Ascending aorta (tissue), 2 donors: ENCODE measurements at regions not wholly inside any gene's neighbourhood (a gene's known extent, or its start where the extent isn't known, plus 50 kb on each side); places are given as distances from the start of the nearest gene placed in this dataset.

Source experiments
- DNase-seq, 2 donors: peaks; one replicate each; pipeline ENCODE4 v3.0.0-alpha.2; 2019; ENCODE audit warnings: low spot score in 2 of 2
- H3K27ac ChIP-seq, 2 donors: fragments of 200-600 bp; sonication (generic); one replicate each; pipeline ENCODE4 v1.5.1; 2016 to 2017; ENCODE audit warnings: mild to moderate bottlenecking in 1 of 2
- H3K27me3 ChIP-seq: fragments of 200-600 bp; sonication (generic); one replicate; pipeline ENCODE4 v1.5.1; 2017
- H3K36me3 ChIP-seq, 2 donors: fragments of 200-600 bp; sonication (generic); one replicate each; pipeline ENCODE4 v1.5.1; 2016
- H3K4me1 ChIP-seq, 2 donors: fragments of 200-600 bp; sonication (generic); one replicate each; pipeline ENCODE4 v1.5.1; 2016 to 2017; ENCODE audit warnings: mild to moderate bottlenecking in 1 of 2
- H3K4me3 ChIP-seq, 2 donors: fragments of 200-600 bp; sonication (generic); one replicate each; pipeline ENCODE4 v1.5.1; 2016 to 2017; ENCODE audit warnings: mild to moderate bottlenecking in 1 of 2
- H3K9me3 ChIP-seq, 2 donors: fragments of 200-600 bp; sonication (generic); one replicate each; pipeline ENCODE4 v1.5.1; 2016
- CTCF ChIP-seq, 3 experiments: fragments of 200-600 bp in 2 of 3; fragments of 450-650 bp in 1 of 3; sonication (generic) in 2 of 3; IDR thresholded peaks; one replicate each; pipeline ENCODE4 v1.5.1; 2016 to 2019; ENCODE audit warnings: antibody characterized with exemption in 3 of 3, mild to moderate bottlenecking in 1 of 3, moderate library complexity in 1 of 3
- intact Hi-C: fragments of 100-400 bp; cut with DNase I; formaldehyde crosslinking; loops from one replicate; pipeline ENCODE4 v1.15.1; 2023

DNA sequence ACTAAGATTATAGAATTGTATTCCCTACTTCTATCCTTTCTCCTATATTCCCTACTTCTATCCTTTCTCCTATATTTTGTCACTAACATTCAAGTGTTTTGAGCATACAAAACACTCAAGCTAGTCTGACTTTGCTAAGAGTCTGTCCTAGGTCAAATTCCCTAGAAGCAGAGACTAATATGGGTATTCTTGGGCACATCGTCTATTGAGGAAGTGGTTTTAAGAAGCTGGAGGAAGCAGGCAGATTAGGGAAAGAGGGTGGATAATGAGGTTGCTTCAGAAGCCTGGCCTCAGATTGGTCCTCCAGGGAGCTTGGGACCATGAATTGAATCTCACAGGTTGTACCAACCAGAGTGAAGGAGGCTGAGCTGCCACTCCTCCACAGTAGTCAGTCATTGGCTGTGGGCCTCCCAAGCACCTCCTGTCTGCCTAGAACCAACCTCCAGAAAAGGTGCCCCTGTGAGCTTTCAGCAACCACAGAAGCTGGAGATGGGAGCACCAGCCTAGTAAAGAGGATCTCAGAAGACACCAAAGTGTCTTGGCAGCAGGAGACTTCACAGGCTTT is 295.9 kb upstream of the PHF14 start:
- DNase-seq: no peak
- Histone ChIP-seq H3K4me3 (no peak overlapping the region), H3K27me3 (no peaks in the 10 kb centered on the region), H3K9me3 (no peaks in the 10 kb centered on the region), H3K4me1 (no peaks in the 10 kb centered on the region), H3K27ac (no peak overlapping the region), H3K36me3 (no peaks in the 10 kb centered on the region)
- intact Hi-C loops: no loop called here
- no peak for TF ChIP-seq CTCF (IDR thresholded peaks at IDR 0.05)

- Histone ChIP-seq H3K36me3 (no peaks in the 10 kb centered on the region), H3K4me3 (no peak overlapping the region), H3K27me3 (no peaks in the 10 kb centered on the region), H3K9me3 (no peaks in the 10 kb centered on the region), H3K4me1 (no peaks in the 10 kb centered on the region), H3K27ac (no peak overlapping the region)
- DNase-seq: no peak
- TF ChIP-seq CTCF (IDR thresholded peaks at IDR 0.05): no peak
- intact Hi-C loops: no loop called here
Measured at GRCh38 chr7:10684606-10685005, 289.1 kb upstream of the PHF14 start.

DNA sequence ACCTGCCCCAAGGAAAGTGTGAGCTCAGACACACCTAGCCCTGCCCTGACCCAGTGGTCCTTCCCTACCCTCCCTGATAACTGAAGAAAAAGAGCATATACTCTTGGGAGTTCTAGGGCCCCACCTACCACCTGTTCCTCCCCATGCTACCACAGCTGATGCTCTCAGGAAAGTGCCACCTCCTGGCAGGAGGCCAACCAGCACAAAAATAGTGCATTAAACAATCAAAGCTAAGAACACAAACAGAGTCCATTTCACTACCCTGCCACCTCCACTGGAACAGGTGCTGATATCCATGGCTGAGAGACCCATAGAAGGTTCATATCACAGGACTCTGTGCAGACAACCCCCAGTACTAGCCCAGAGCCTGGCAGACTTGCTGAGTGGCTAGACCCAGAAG is 288.6 kb upstream of the PHF14 start:
- intact Hi-C loops: no loop called here
- TF ChIP-seq CTCF (IDR thresholded peaks at IDR 0.05): no peak
- Histone ChIP-seq H3K4me1 (no peaks in the 10 kb centered on the region), H3K36me3 (no peaks in the 10 kb centered on the region), H3K4me3 (no peak overlapping the region), H3K9me3 (no peaks in the 10 kb centered on the region), H3K27me3 (no peaks in the 10 kb centered on the region), H3K27ac (no peak overlapping the region)
- DNase-seq: no peak

GRCh38 chr7:10688544-10688943 is 285.1 kb upstream of the PHF14 start:
- Histone ChIP-seq H3K27ac (no peak overlapping the region), H3K27me3 (no peaks in the 10 kb centered on the region), H3K4me3 (no peak overlapping the region), H3K36me3 (no peaks in the 10 kb centered on the region), H3K4me1 (no peaks in the 10 kb centered on the region), H3K9me3 (no peaks in the 10 kb centered on the region)
- DNase-seq: no peak
- TF ChIP-seq CTCF (IDR thresholded peaks at IDR 0.05): no peak
- intact Hi-C loops: no loop called here

GRCh38 chr7:10696064-10696463 is 277.6 kb upstream of the PHF14 start:
- no peaks in the 10 kb centered on the region for H3K4me1 ChIP-seq
- intact Hi-C loops: no loop called here
- H3K27ac ChIP-seq: no peak overlapping the region
- no peaks in the 10 kb centered on the region for H3K27me3 ChIP-seq
- H3K36me3 ChIP-seq: no peaks in the 10 kb centered on the region
- no peak overlapping the region for H3K4me3 ChIP-seq
- no peak for TF ChIP-seq CTCF (IDR thresholded peaks at IDR 0.05)
- H3K9me3 ChIP-seq: peaks cover 0 to 4% of the 10 kb centered on the region in 2 donors
- no peak for DNase-seq

DNA sequence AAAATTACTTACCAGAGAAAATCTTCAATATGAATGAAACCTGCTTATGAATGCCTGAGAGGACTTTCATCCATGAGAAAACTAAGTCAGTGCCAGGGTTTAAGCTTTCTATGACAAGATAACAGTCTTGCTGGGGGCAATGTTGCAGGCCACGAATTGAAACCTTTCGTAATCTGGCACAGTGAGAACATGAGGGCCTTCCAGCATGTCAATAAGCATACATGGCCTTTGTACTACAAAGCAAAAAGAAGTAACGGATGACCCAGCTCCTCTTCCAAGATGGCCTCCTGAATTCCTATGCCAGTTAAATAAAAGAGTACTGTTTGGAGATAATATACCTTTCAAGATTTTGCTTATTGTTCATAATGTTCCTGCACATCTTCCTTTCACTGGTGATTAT is 270.6 kb upstream of the PHF14 start:
- Histone ChIP-seq H3K27me3 (no peaks in the 10 kb centered on the region), H3K4me1 (no peaks in the 10 kb centered on the region), H3K4me3 (no peak overlapping the region), H3K9me3 (no peaks in the 10 kb centered on the region), H3K36me3 (no peaks in the 10 kb centered on the region), H3K27ac (no peak overlapping the region)
- no peak for DNase-seq
- intact Hi-C loops: no loop called here
- no peak for TF ChIP-seq CTCF (IDR thresholded peaks at IDR 0.05)
